ENCODE measurements at regions not wholly inside any gene's neighbourhood (a gene's known extent, or its start where the extent isn't known, plus 50 kb on each side); places are given as distances from the start of the nearest gene placed in this dataset.
A peak's percentile ranks its signal among the peaks of the same experiment; 100 is the strongest.

- Mint-ChIP-seq H3K36me3 (ENCODE audit: low read depth, unreplicated experiment) (no peaks in the 10 kb centered on the region), H3K4me3 (ENCODE audit: unreplicated experiment) (no peak overlapping the region), H3K4me1 (ENCODE audit: unreplicated experiment) (peaks cover 8% of the 10 kb centered on the region), H3K27me3 (ENCODE audit: unreplicated experiment) (peaks cover 2% of the 10 kb centered on the region), H3K9me3 (ENCODE audit: unreplicated experiment) (no peaks in the 10 kb centered on the region), H3K27ac (ENCODE audit: unreplicated experiment) (no peak overlapping the region)
- TF ChIP-seq, protein P1, sequence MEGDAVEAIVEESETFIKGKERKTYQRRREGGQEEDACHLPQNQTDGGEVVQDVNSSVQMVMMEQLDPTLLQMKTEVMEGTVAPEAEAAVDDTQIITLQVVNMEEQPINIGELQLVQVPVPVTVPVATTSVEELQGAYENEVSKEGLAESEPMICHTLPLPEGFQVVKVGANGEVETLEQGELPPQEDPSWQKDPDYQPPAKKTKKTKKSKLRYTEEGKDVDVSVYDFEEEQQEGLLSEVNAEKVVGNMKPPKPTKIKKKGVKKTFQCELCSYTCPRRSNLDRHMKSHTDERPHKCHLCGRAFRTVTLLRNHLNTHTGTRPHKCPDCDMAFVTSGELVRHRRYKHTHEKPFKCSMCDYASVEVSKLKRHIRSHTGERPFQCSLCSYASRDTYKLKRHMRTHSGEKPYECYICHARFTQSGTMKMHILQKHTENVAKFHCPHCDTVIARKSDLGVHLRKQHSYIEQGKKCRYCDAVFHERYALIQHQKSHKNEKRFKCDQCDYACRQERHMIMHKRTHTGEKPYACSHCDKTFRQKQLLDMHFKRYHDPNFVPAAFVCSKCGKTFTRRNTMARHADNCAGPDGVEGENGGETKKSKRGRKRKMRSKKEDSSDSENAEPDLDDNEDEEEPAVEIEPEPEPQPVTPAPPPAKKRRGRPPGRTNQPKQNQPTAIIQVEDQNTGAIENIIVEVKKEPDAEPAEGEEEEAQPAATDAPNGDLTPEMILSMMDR (IDR thresholded peaks at IDR 0.05; ENCODE audit: unreplicated experiment): peak; percentile 100
- no peak for DNase-seq (ENCODE audit: low spot score)
These were observed 91.8 kb downstream of the FOXD2 start for GRCh38 chr1:47529520-47530098.

DNA sequence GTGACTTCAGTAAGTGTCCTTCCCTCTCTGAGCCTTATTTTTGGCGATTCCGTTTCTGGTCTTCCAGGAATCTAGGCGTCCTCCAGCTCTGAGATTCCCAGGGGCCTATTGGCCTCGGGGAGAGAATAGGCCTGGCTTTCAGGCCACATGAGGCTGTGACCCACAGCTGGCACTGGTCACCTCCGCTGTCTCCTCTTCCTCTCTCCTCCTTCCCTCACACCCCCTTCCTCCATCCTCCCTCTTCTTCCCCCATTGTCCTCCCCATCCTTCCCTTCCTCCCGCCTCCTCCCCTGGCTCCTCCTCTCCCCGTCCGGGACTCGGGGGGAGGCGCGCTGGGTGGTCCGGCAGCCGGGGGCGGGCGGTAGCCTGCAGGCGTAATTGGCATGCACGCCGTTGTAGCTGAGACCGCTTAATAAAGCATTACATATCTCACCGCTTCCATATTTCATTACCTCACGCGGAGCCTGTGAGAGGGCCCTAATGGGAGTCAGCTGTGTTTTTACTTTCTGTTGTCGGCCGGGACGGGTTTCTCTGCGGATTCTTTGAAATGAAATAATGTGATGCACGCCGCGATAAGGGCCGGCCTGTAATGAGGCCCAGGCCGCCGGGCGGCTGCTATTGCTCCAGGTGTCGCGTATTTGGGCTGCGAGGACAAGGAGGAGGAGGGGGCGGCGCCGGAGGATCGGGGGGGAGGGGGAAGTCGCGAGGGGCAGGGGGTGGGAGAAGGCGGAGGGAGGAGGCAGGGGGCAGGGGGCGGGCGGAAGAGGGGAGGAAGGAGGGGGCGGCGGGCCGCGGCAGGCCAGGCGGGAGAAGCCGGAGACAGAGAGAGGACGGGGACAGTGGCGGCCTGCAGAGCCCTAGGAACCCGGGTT, 95.3 kb downstream of the FOXD2 start:
- TF ChIP-seq, protein P1 (IDR thresholded peaks at IDR 0.05; ENCODE audit: unreplicated experiment): no peak
- Mint-ChIP-seq H3K9me3 (ENCODE audit: unreplicated experiment) (no peaks in the 10 kb centered on the region), H3K36me3 (ENCODE audit: low read depth, unreplicated experiment) (no peaks in the 10 kb centered on the region), H3K27me3 (ENCODE audit: unreplicated experiment) (peaks cover 4% of the 10 kb centered on the region), H3K4me1 (ENCODE audit: unreplicated experiment) (peaks cover 4% of the 10 kb centered on the region), H3K27ac (ENCODE audit: unreplicated experiment) (no peak overlapping the region), H3K4me3 (ENCODE audit: unreplicated experiment) (peak overlapping the region; percentile 82)
- peak; percentile 48 for DNase-seq (ENCODE audit: low spot score)

DNA sequence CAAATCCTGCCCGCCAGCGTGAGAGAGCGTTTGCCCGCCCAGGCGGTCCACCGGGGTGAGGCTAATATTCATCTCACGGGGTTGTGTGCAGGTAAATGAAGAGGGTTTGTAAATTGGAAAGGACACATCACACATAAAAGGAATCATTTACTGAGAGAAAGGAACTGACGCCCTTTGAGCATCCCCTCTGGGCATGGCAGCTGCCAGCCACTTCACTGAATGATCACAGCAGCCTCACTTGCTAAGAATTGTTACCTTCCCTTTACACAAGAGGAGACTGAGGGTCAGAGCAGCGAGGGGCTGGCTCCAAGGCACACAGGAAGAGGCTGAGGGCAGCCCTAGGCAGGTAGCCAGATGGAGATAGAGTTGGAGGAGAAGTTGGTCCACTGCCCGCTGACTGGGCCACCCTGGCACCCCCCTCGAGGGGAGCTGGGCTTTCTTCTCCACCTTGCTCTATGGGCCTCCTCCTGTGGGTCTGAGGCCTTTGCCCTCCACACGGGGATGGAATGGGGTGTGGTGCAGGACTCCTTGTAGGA, 96.0 kb downstream of the FOXD2 start:
- H3K4me3 Mint-ChIP-seq (ENCODE audit: unreplicated experiment): no peak overlapping the region
- no peak overlapping the region for H3K27ac Mint-ChIP-seq (ENCODE audit: unreplicated experiment)
- no peaks in the 10 kb centered on the region for H3K36me3 Mint-ChIP-seq (ENCODE audit: low read depth, unreplicated experiment)
- no peak for DNase-seq (ENCODE audit: low spot score)
- H3K9me3 Mint-ChIP-seq (ENCODE audit: unreplicated experiment): no peaks in the 10 kb centered on the region
- peaks cover 9% of the 10 kb centered on the region for H3K27me3 Mint-ChIP-seq (ENCODE audit: unreplicated experiment)
- TF ChIP-seq, protein P1 (IDR thresholded peaks at IDR 0.05; ENCODE audit: unreplicated experiment): no peak
- H3K4me1 Mint-ChIP-seq (ENCODE audit: unreplicated experiment): peaks cover 4% of the 10 kb centered on the region

- peak overlapping the region; percentile 1 for H3K4me3 Mint-ChIP-seq (ENCODE audit: unreplicated experiment)
- TF ChIP-seq, protein P1 (IDR thresholded peaks at IDR 0.05; ENCODE audit: unreplicated experiment): no peak
- H3K9me3 Mint-ChIP-seq (ENCODE audit: unreplicated experiment): no peaks in the 10 kb centered on the region
- H3K4me1 Mint-ChIP-seq (ENCODE audit: unreplicated experiment): peaks cover 4% of the 10 kb centered on the region
- H3K27ac Mint-ChIP-seq (ENCODE audit: unreplicated experiment): no peak overlapping the region
- DNase-seq (ENCODE audit: low spot score): no peak
- H3K27me3 Mint-ChIP-seq (ENCODE audit: unreplicated experiment): peaks cover 9% of the 10 kb centered on the region
- no peaks in the 10 kb centered on the region for H3K36me3 Mint-ChIP-seq (ENCODE audit: low read depth, unreplicated experiment)
These were observed 96.6 kb downstream of the FOXD2 start for GRCh38 chr1:47534436-47534835.
